ENCODE measurements at regions not wholly inside any gene's neighbourhood (a gene's known extent, or its start where the extent isn't known, plus 50 kb on each side); places are given as distances from the start of the nearest gene placed in this dataset.
A peak's percentile ranks its signal among the peaks of the same experiment; 100 is the strongest.

- WGBS (ENCODE audit: insufficient coverage, low coverage, missing lambda C conversion rate) = 4% methylated on average over 18 of the region's 20 CpGs
- FAIRE-seq = peak; percentile 80
- no TSS peak for BruUV-seq (replicated peaks)
- ATAC-seq = peak; percentile 95
- Histone ChIP-seq H3K4me2 (ENCODE audit: insufficient read depth, low read length) (no peak overlapping the region), H3K4me3 (no peak overlapping the region), H3K9me3 (replicated peaks; ENCODE audit: control insufficient read depth, insufficient read depth, low read depth, low read length) (no peaks in the 10 kb centered on the region), H3K79me2 (ENCODE audit: control insufficient read depth, insufficient read depth, low read length) (no peaks in the 10 kb centered on the region), H3K9ac (ENCODE audit: insufficient read depth in 1 of 2, low read depth in 2 of 2, low read length in 2 of 2) (no peak overlapping the region), H3K36me3 (ENCODE audit: control insufficient read depth, insufficient read depth, low read length) (no peaks in the 10 kb centered on the region), H3K27ac (ENCODE audit: extremely low read depth, low read depth, low read length) (no peak overlapping the region), H3K27me3 (ENCODE audit: control insufficient read depth in 2 of 2, insufficient read depth in 2 of 2, low read length in 2 of 2) (no peaks in the 10 kb centered on the region), H3K9me1 (ENCODE audit: control insufficient read depth, insufficient read depth, low read length) (no peaks in the 10 kb centered on the region), H3K4me1 (replicated peaks in 1 of 2; ENCODE audit: control insufficient read depth in 2 of 2, insufficient read depth in 2 of 2, low read length in 2 of 2) (no peaks in the 10 kb centered on the region), H4K20me1 (replicated peaks; ENCODE audit: control insufficient read depth, insufficient read depth, low read length) (no peaks in the 10 kb centered on the region), H2AFZ (ENCODE audit: low read depth, low read length) (no peak overlapping the region)
- in situ Hi-C loops (cut with MboI) = loop anchor here (25.0 kb wide), 2 partner anchors 321 to 396 kb away; no protein-coding TSS in a partner anchor
- ChIA-PET CTCF (ENCODE audit: low intra/inter-chr PET ratio) (interaction anchor here (0.8 kb wide), 2 partner anchors 327 to 398 kb away, joined by 3 read pairs; no protein-coding TSS in a partner anchor), POLR2A (no interaction called here)
- DNase-seq (ENCODE audit: extremely low read depth in 1 of 4, low spot score in 3 of 4) = peak; percentile 41 to 61 (median 42)
- intact Hi-C loops (cut with micrococcal nuclease) = loop anchor here (2.0 to 10.0 kb wide), 2 partner anchors 88 to 326 kb away; no protein-coding TSS in a partner anchor
- TF ChIP-seq CBFB (CRISPR knock-in tag; IDR thresholded peaks at IDR 0.05) (no peak), ZNF583 (CRISPR knock-in tag; IDR thresholded peaks at IDR 0.05) (no peak), NRF1 (conservative IDR thresholded peaks at IDR 0.05 in 1 of 2, IDR thresholded peaks at IDR 0.05 in 1 of 2) (0 out of 4 replicates have a peak, but pooled peaks of 1 of the 2 experiments have one; percentile 24), ZNF76 (CRISPR knock-in tag; IDR thresholded peaks at IDR 0.05; ENCODE audit: borderline replicate concordance) (no peak), BCL6 (CRISPR knock-in tag; IDR thresholded peaks at IDR 0.05) (no peak), GTF2B (IDR thresholded peaks at IDR 0.05; ENCODE audit: extremely low read depth, insufficient read length) (no peak), RAD21 (CRISPR knock-in tag; conservative IDR thresholded peaks at IDR 0.05 in 1 of 2, IDR thresholded peaks at IDR 0.05 in 1 of 2) (peak; percentile 42 to 64; a peak in 3 of 4 replicates), CTCF (IDR thresholded peaks at IDR 0.05 in 2 of 3, conservative IDR thresholded peaks at IDR 0.05 in 1 of 3; ENCODE audit: insufficient read depth in 2 of 3, low read depth in 1 of 3, low read length in 3 of 3) (peak; percentile 46 to 67 (median 55)), ZNF408 (CRISPR knock-in tag; IDR thresholded peaks at IDR 0.05; ENCODE audit: low read depth) (no peak), PURB (CRISPR knock-in tag; IDR thresholded peaks at IDR 0.05; ENCODE audit: low read depth) (no peak), SMC3 (conservative IDR thresholded peaks at IDR 0.05; ENCODE audit: insufficient read depth, low read depth, low read length) (peak; percentile 43; the same call in 1 of the 2 replicates), ZNF507 (tag; conservative IDR thresholded peaks at IDR 0.05) (no peak)
Observed at GRCh38 chr14:25132732-25133422, 82.9 kb upstream of the STXBP6 start.

Data from K562 (cell line).